ENCODE measurements at regions not wholly inside any gene's neighbourhood (a gene's known extent, or its start where the extent isn't known, plus 50 kb on each side); places are given as distances from the start of the nearest gene placed in this dataset.

- no peak for DNase-seq (ENCODE audit: low read depth in 2 of 2)
Measured at GRCh38 chr9:107883496-107884124, 394.0 kb upstream of the KLF4 start.

- DNase-seq (ENCODE audit: low read depth in 2 of 2): no peak
Measured at GRCh38 chr9:107881626-107882300, 392.2 kb upstream of the KLF4 start.

- no peak for DNase-seq (ENCODE audit: low read depth in 2 of 2)
Measured at GRCh38 chr9:107878462-107878861, 388.9 kb upstream of the KLF4 start.

- no peak for DNase-seq (ENCODE audit: low read depth in 2 of 2)
Measured at GRCh38 chr9:107875571-107875980, 386.0 kb upstream of the KLF4 start.

- no peak for DNase-seq (ENCODE audit: low read depth in 2 of 2)
Measured at GRCh38 chr9:107874591-107875369, 385.2 kb upstream of the KLF4 start.

GRCh38 chr9:107874137-107874536 is 384.6 kb upstream of the KLF4 start:
- DNase-seq (ENCODE audit: low read depth in 2 of 2): no peak

GRCh38 chr9:107872457-107873192 is 383.1 kb upstream of the KLF4 start:
- no peak for DNase-seq (ENCODE audit: low read depth in 2 of 2)

- DNase-seq (ENCODE audit: low read depth in 2 of 2): no peak
Measured at GRCh38 chr9:107870927-107871680, 381.5 kb upstream of the KLF4 start.

- DNase-seq (ENCODE audit: low read depth in 2 of 2): no peak
Measured at GRCh38 chr9:107870221-107870620, 380.7 kb upstream of the KLF4 start.

- DNase-seq (ENCODE audit: low read depth in 2 of 2): no peak
Measured at GRCh38 chr9:107869111-107869510, 379.5 kb upstream of the KLF4 start.

- no peak for DNase-seq (ENCODE audit: low read depth in 2 of 2)
Measured at GRCh38 chr9:107868186-107868585, 378.6 kb upstream of the KLF4 start.

- no peak for DNase-seq (ENCODE audit: low read depth in 2 of 2)
Measured at GRCh38 chr9:107867738-107868137, 378.2 kb upstream of the KLF4 start.

- DNase-seq (ENCODE audit: low read depth in 2 of 2): no peak
Measured at GRCh38 chr9:107866711-107867311, 377.2 kb upstream of the KLF4 start.

GRCh38 chr9:107863396-107863795 is 373.8 kb upstream of the KLF4 start:
- DNase-seq (ENCODE audit: low read depth in 2 of 2): no peak

- no peak for DNase-seq (ENCODE audit: low read depth in 2 of 2)
Measured at GRCh38 chr9:107862881-107863280, 373.3 kb upstream of the KLF4 start.

- no peak for DNase-seq (ENCODE audit: low read depth in 2 of 2)
Measured at GRCh38 chr9:107862323-107862722, 372.8 kb upstream of the KLF4 start.

GRCh38 chr9:107861075-107861474 is 371.5 kb upstream of the KLF4 start:
- DNase-seq (ENCODE audit: low read depth in 2 of 2): no peak

GRCh38 chr9:107858260-107858659 is 368.7 kb upstream of the KLF4 start:
- DNase-seq (ENCODE audit: low read depth in 2 of 2): no peak

- no peak for DNase-seq (ENCODE audit: low read depth in 2 of 2)
Measured at GRCh38 chr9:107856633-107857032, 367.1 kb upstream of the KLF4 start.

- DNase-seq (ENCODE audit: low read depth in 2 of 2): no peak
Measured at GRCh38 chr9:107855164-107855563, 365.6 kb upstream of the KLF4 start.

- DNase-seq (ENCODE audit: low read depth in 2 of 2): no peak
Measured at GRCh38 chr9:107853461-107853860, 363.9 kb upstream of the KLF4 start.
